SU-DHL-6 (cell line): ENCODE measurements at regions not wholly inside any gene's neighbourhood (a gene's known extent, or its start where the extent isn't known, plus 50 kb on each side); places are given as distances from the start of the nearest gene placed in this dataset.

Experiments
- EZH2phosphoT487 ChIP-seq: fragments of 200-600 bp; sonication (generic), shearing (Covaris generic); conservative IDR thresholded peaks from 2 replicates; pipeline ENCODE4 v1.6.1; 2018; ENCODE audit warnings: mild to moderate bottlenecking, antibody characterized with exemption, low read length, moderate library complexity, mixed read lengths
- TF ChIP-seq, protein P1 (sequence below): fragments of 200-600 bp; sonication (generic); IDR thresholded peaks from one replicate; pipeline ENCODE4 v1.5.1; 2017; ENCODE audit warnings: antibody characterized with exemption, mild to moderate bottlenecking, low read length, moderate library complexity; ENCODE audit not compliant: insufficient read depth, poor library complexity, severe bottlenecking

DNA sequence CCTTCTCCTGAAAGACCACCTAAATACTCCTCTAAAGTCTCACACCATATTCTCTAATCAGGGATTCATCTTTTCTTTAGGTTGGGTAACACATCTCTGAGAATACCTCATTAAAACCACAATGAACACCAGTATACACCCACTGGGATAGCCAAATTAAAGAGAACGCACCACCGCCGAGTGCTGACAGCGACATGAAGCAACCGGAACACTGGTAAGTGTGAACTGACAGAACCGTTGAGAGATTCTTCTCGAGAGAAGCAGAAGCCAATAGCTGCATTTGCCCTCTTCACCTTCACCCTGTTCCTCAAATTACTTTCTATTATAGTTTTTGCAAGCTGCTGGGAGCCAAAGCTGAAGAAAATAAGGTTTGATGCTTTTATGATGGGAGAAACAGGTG is 318.5 kb downstream of the FBXO15 start:
- TF ChIP-seq, protein P1, sequence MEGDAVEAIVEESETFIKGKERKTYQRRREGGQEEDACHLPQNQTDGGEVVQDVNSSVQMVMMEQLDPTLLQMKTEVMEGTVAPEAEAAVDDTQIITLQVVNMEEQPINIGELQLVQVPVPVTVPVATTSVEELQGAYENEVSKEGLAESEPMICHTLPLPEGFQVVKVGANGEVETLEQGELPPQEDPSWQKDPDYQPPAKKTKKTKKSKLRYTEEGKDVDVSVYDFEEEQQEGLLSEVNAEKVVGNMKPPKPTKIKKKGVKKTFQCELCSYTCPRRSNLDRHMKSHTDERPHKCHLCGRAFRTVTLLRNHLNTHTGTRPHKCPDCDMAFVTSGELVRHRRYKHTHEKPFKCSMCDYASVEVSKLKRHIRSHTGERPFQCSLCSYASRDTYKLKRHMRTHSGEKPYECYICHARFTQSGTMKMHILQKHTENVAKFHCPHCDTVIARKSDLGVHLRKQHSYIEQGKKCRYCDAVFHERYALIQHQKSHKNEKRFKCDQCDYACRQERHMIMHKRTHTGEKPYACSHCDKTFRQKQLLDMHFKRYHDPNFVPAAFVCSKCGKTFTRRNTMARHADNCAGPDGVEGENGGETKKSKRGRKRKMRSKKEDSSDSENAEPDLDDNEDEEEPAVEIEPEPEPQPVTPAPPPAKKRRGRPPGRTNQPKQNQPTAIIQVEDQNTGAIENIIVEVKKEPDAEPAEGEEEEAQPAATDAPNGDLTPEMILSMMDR = no peak
- no peak for TF ChIP-seq EZH2phosphoT487
